Lower leg skin (tissue), 3 donors: ENCODE measurements at regions not wholly inside any gene's neighbourhood (a gene's known extent, or its start where the extent isn't known, plus 50 kb on each side); places are given as distances from the start of the nearest gene placed in this dataset.

Source experiments
- POLR2A ChIP-seq, 2 donors: fragments of 450-650 bp; IDR thresholded peaks; one replicate each; pipeline ENCODE4 v1.6.1; 2016 to 2017; ENCODE audit warnings: antibody characterized with exemption in 2 of 2, mild to moderate bottlenecking in 1 of 2, moderate library complexity in 1 of 2
- TF ChIP-seq, protein P1 (sequence below), 3 donors: fragments of 450-650 bp; IDR thresholded peaks; one replicate each; pipeline ENCODE4 v1.5.1; 2016; ENCODE audit warnings: antibody characterized with exemption in 3 of 3, mild to moderate bottlenecking in 3 of 3, moderate library complexity in 2 of 3

DNA sequence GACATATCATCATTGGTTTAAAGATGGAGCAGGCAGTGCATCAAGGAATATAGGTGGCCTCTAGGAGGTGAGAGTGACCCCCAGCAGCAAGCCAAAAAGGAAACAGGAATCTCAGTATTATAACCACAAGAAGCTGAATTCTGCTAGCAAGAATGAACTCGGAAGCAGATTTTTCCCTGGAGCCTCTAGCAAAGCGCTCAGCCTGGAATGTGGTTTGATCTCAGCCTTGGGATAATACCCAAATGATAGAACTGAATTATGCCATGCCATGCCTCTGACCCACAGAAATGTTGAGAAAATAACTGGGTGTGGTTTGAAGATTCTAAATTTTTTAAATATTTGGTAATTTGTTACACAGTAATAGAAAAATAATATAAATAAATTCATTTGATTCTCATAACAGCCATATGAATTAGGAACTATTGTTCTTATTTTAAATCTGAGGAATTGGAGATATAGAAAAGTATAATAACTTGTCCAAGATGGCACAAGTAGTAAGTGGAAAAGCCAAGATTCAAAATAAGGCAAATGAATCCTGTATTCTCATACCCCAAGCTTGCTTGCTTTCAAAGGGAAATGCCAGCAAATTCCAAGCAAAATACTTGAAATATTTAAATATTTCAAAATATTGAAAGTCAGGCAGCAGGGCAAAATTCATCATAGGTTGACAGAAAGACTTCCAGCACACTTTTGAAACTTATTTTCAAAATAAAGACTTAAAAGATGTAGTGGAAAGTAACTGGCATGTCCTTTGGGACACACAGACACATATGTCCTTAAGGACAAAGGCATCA lies 567.4 kb downstream of the KCNA4 start:
- TF ChIP-seq, protein P1, sequence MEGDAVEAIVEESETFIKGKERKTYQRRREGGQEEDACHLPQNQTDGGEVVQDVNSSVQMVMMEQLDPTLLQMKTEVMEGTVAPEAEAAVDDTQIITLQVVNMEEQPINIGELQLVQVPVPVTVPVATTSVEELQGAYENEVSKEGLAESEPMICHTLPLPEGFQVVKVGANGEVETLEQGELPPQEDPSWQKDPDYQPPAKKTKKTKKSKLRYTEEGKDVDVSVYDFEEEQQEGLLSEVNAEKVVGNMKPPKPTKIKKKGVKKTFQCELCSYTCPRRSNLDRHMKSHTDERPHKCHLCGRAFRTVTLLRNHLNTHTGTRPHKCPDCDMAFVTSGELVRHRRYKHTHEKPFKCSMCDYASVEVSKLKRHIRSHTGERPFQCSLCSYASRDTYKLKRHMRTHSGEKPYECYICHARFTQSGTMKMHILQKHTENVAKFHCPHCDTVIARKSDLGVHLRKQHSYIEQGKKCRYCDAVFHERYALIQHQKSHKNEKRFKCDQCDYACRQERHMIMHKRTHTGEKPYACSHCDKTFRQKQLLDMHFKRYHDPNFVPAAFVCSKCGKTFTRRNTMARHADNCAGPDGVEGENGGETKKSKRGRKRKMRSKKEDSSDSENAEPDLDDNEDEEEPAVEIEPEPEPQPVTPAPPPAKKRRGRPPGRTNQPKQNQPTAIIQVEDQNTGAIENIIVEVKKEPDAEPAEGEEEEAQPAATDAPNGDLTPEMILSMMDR (IDR thresholded peaks at IDR 0.05): no peak
- TF ChIP-seq POLR2A (IDR thresholded peaks at IDR 0.05): no peak
